Left forelimb (tissue), 1 donor: ENCODE measurements at regions not wholly inside any gene's neighbourhood (a gene's known extent, or its start where the extent isn't known, plus 50 kb on each side); places are given as distances from the start of the nearest gene placed in this dataset.
"Not testable (repeated sequence)": the region's sequence is repeated elsewhere in the genome, so short reads cannot be mapped to it uniquely, and the experiment has no call there.

Experiments used
- DNase-seq: peaks from one replicate; pipeline ENCODE4 v3.0.0-alpha.2; 2018; ENCODE audit warnings: low spot score

- DNase-seq = no peak
Observed at GRCh38 chr4:11698846-11699590, 270.3 kb upstream of the HS3ST1 start.

- no peak for DNase-seq
Observed at GRCh38 chr4:11698033-11698432, 269.3 kb upstream of the HS3ST1 start.

DNA sequence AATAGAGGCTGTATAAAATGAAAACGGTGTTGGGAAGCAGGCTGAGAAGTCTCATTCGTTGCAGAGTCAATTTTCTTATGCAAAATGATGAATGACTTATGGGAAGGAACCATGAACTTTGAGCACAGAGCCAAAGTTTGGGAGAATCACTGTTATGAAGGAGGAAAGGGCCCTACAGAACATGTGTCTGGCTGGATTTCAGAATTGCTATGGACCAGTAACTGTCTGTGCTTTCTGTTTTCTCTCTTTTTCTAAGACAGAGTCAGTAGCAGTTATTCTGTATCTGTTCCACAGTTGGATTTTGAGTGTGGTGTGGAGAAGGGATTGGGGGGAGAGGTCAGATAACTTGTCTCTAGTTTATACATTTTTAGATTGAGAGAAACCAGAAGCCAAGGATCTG is 265.0 kb upstream of the HS3ST1 start:
- no peak for DNase-seq

DNA sequence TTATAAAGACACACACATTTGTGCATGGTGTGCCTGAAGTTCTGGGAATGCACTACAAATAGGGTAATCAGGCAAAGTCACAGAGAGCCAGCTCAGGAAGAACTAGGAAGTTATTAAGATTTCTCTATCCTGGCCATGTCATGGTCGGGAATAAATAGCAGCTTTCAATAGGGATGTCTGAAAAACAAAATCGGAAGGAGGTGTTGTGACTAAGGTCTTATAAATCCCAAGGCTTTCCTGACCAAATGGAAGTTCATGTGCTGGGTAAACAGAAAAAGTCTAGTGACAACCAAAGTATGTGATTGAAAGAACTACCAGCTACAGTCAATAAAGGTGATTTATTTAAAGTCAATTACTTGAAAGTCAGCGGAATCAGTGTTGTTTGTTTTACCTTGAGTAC is 262.5 kb upstream of the HS3ST1 start:
- DNase-seq = no peak

GRCh38 chr4:11687727-11688126 is 259.0 kb upstream of the HS3ST1 start:
- no peak for DNase-seq

DNA sequence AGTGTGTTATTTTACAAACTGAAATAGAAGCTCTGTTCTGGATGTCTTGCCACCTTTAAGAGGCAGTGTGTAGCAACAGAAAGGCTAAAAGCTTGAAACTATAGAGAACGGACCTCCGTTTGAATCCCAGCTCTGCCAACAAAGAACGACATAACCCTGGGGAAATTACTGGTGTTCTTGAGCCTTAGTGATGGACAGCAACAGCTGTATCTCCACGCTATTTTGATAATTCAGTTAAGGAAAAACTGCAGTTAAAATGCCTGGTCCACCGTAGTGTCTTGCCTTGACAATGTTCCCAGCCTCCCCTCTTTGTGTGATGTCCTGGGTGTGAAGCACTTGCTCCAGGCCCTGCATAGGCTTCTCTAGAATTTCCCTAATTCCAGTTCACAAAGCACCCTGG is 256.8 kb upstream of the HS3ST1 start:
- no peak for DNase-seq

DNA sequence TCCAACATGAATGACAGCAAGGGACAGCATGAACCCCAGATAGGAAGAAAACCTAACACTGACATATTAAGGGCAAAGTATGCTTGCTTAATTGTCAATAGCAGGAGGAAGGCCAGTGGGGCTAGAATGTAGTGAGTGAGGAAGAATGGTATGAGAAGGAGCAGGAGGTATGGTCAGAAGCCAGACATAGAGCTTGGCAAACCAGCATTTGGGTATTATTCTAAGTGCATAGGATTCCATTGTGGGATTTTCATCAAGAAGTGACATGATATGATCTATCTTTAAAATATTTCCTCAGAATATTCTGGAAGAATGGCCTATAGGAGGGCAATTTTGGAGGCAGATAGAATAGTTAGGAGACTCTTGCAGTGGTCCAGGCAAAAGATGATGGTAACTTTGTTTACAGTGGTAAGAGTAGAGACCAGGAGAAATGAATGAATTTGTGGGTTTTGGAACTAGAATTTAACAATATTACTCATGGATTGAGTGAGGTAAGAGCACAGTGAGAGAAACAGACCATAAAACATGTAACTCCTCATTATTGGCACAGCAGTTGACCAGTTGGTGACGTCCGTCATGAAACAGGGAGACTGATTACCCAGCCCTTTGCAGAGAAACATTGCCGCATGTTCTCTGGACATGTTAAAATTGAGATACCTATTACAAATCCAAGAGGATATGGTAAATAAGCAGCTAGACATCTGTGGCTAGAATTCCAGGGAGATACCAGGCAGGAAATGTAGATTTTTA is 246.5 kb upstream of the HS3ST1 start:
- no peak for DNase-seq

DNA sequence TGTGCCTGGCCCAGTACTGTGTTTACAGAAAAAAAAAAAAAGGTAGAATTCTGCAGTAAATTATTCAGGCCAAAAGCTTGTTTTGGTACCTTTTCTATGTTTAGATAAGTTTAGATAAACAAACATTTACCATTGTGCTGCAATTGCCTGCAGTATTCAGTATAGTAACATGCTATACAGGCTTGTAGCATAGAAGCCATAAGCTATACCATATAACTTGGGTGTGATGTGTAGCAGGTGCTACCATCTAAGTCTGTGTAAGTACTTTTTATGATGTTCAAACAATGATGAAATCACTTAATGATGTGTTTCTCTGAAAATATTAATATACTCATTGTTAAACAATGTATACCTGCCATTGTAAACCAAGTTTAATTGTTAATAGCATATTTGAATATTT is 241.6 kb upstream of the HS3ST1 start:
- DNase-seq = no peak

DNA sequence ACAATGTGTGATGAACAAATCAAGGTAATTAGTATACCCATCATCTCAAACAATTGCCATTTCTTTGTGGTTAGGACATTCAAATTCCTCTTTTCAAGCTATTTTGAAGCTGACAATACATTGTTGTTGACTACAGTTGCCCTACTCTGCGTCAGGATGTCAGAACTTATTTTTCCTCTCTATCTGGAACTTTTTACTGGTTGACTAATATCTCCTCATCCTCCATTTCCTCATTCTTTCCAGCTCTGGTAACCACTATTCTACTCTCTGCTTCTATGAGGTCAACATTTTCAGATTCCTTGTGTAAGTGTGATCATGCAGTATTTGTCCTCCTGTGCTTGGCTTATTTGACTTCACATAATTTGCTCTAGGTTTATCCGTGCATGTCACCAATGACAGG is 240.5 kb upstream of the HS3ST1 start:
- no peak for DNase-seq

GRCh38 chr4:11663114-11663513 is 234.4 kb upstream of the HS3ST1 start:
- no peak for DNase-seq

DNA sequence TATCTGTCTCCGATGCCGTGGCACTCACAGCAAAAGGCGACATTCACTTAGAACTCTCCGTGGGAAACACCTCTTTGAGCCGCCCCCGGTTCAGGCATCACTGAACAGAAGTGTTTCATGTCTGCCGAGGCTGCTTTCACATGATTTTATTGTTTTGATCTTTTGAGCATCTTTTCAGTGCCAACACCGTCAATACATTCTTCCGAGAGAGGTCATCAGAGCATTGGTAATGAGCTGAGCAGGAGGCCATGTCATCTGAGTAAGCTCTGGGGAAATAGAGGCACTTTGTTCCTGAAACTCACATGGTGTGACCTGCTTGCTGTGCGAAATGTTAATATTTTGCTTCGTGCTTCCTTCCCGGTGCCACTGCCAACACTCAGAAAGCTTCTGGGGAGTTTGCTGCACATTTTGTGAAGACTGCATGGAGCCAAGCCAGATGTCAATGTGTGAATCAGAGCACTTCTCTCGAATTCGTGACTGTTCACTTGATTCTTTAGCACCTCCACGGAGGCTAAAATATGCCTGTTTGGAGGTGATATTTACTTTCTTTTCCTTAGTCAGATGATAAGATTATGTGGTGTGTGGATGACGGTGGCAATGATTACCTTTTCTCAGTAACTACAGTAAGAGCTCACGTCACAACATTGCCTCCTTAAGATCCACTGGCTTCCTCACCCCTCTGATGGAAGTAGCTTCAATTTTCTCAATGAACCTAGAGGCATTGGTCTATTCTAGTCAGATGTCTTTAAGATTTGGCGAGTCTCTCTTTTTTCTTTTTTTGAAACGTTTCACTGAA is 222.3 kb upstream of the HS3ST1 start:
- DNase-seq = no peak

GRCh38 chr4:11647433-11647832 is 218.7 kb upstream of the HS3ST1 start:
- no peak for DNase-seq

GRCh38 chr4:11643081-11643480 is 214.4 kb upstream of the HS3ST1 start:
- DNase-seq = not testable (repeated sequence)

GRCh38 chr4:11640584-11640983 is 211.9 kb upstream of the HS3ST1 start:
- DNase-seq = no peak

GRCh38 chr4:11636551-11636950 is 207.9 kb upstream of the HS3ST1 start:
- DNase-seq = no peak

DNA sequence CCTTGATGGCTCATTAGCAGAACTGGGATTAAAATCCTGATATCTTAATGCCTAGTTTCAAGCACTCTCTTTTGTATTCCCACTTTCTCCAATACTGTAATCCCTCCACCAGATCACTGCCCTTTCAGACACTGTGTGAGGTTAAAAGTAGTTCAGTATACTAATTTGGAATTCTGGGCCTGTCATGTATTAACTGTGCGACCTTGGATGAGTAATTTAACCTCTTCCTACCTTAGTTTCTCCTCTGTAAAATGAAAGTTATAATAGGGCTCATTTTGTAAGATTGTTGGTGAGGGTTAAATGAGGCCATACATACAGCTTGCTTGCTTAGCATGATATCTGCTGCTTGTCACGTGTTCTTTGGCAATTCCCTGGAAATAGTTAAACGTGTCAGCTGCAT is 207.3 kb upstream of the HS3ST1 start:
- DNase-seq = no peak

DNA sequence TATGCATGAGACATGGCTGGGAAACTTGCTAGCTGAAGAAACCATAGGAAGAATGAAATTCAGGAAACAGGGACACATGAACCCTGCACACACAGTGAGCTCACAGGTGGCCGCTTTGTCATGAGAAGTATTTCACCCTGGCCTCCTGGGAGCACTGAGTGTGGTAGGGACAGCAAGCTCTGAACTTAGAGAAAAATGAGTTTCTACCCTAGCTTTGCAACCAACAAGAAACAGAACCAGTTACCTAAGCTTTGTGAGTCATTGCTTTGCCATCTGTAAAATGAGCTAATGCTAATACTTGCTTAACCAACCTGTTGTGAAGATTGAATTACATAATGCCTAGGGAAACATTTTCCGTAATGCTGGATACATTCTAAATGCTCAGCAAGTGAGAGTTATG is 206.6 kb upstream of the HS3ST1 start:
- DNase-seq = no peak

DNA sequence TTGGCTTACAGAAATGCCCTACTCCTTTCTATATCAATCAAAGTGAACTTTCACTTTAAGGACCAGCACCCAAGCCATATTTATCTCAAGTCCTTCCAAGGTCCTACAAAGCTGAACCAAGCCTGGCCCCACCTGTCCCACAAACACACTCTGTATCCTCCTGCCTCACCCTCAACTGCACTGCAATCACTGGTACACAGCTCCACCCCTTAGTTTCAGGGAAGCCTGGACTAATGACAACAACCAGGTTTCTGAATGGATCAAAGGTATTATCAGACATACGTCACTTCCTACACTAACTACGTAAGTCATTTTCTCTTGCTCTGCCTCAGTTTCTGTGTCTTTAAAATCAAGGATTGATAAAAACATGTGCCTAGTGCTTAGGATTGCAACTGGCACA is 205.6 kb upstream of the HS3ST1 start:
- no peak for DNase-seq

GRCh38 chr4:11633430-11633829 is 204.7 kb upstream of the HS3ST1 start:
- no peak for DNase-seq

DNA sequence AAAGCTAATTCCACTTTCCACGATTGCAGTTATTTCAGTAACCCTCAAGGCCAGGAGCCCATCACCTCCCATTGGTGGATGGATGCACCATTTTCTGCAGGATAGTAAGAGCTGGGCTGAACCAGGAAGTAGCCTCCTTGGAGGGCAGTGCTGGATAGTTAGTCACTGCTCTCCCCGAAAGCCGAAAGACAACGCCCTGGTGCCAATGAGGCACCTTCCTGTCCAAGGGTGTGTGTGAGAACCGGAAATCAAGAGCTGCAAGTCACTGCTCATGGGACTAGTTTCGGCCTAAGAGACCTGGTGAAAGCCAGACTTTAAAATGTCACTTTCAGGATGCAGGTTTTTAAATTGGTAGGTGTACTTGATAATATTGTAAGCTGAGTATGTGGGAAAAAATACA is 203.8 kb upstream of the HS3ST1 start:
- no peak for DNase-seq

DNA sequence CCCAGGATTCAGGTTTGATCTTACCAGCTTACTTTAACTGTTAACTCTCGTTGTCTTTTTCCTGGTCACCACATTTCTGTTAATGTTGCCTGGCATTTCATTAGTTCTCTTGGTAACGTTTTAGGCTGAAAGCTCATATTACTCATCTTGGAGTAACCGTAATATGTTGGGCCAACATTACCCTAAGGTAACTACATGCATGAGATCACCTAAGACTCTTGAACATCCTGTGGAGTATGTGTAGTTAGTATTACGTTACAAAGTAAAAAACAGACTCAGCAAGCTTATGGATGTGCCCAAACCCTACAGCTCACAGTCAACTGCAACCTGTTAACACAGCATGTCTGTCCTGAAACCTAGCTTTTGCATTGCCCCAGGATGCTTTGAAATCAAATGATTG is 203.3 kb upstream of the HS3ST1 start:
- DNase-seq = no peak

DNA sequence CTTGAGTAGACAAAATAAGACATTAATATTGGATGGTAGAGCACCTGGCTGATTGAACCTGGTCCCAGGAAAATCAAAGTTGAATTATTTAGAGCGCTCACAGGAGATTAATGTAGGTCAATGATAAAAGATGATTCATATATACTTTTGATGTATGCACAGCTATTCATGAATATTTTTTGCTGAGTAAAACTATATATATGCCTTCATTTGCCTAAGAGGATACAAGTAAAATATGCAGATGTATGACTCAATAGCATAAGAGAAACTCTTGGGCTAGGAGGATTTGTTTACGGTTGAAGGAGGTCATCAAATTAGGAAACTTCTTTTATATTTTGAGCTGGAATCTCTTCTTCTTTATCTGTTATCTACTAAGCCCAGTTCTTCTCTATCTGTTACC is 202.7 kb upstream of the HS3ST1 start:
- DNase-seq = no peak
